ENCODE measurements at regions not wholly inside any gene's neighbourhood (a gene's known extent, or its start where the extent isn't known, plus 50 kb on each side); places are given as distances from the start of the nearest gene placed in this dataset.

DNA sequence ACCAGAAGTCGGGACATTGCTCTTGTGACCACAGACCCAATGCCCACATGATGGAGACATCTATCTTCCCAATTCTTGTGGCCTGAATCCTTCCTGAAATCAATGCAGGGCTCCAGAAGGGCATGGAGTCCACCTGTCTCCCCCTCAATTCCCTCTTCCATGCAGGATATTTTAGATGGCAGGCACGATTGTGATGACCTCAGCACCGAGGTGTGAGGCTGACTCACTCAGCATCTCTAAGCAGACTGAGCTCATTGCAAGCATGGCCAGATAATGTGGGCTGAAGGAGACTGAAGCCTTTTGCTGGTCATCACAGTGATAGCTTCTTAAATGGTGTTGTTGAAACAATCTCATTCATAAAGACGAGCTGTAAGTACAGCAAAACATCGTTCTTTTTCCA lies 374.9 kb upstream of the PODXL start:
- no peaks in the 10 kb centered on the region for H4K20me1 ChIP-seq (ENCODE audit: control insufficient read depth, extremely low read depth, insufficient read depth, low read length)
- H3K36me3 ChIP-seq (ENCODE audit: control insufficient read depth in 2 of 2, extremely low read depth in 1 of 2, insufficient read depth in 2 of 2, low read length in 2 of 2), result no peaks in the 10 kb centered on the region
- dilution Hi-C loops (cut with MboI; ENCODE audit: extremely low pct_ligation_motif_present, low sequenced_read_pairs), result no loop called here
- H3K4me2 ChIP-seq (ENCODE audit: control insufficient read depth, extremely low read depth, insufficient read depth, low read depth, low read length), result no peak overlapping the region
- no peaks in the 10 kb centered on the region for H3K9me3 ChIP-seq (ENCODE audit: control insufficient read depth, low read depth, low read length)
- H3K9me1 ChIP-seq (ENCODE audit: control insufficient read depth, extremely low read depth, insufficient read depth, low read length), result no peaks in the 10 kb centered on the region
- no peak overlapping the region for H3K27ac ChIP-seq (ENCODE audit: control insufficient read depth, insufficient read depth, low read length)
- H3K79me2 ChIP-seq (ENCODE audit: control insufficient read depth, insufficient read depth, low read length), result no peaks in the 10 kb centered on the region
- H3K9ac ChIP-seq (ENCODE audit: control insufficient read depth, extremely low read depth, insufficient read depth, low read length), result no peak overlapping the region
- DNase-seq (ENCODE audit: low read depth, low spot score) (no peak), FAIRE-seq (no peak)
- no peak for TF ChIP-seq EZH2 (IDR thresholded peaks at IDR 0.05; ENCODE audit: low read length)
- TF ChIP-seq, protein P1, sequence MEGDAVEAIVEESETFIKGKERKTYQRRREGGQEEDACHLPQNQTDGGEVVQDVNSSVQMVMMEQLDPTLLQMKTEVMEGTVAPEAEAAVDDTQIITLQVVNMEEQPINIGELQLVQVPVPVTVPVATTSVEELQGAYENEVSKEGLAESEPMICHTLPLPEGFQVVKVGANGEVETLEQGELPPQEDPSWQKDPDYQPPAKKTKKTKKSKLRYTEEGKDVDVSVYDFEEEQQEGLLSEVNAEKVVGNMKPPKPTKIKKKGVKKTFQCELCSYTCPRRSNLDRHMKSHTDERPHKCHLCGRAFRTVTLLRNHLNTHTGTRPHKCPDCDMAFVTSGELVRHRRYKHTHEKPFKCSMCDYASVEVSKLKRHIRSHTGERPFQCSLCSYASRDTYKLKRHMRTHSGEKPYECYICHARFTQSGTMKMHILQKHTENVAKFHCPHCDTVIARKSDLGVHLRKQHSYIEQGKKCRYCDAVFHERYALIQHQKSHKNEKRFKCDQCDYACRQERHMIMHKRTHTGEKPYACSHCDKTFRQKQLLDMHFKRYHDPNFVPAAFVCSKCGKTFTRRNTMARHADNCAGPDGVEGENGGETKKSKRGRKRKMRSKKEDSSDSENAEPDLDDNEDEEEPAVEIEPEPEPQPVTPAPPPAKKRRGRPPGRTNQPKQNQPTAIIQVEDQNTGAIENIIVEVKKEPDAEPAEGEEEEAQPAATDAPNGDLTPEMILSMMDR (optimal IDR thresholded peaks at IDR 0.05 in 1 of 3, IDR thresholded peaks at IDR 0.05 in 1 of 3, conservative IDR thresholded peaks at IDR 0.05 in 1 of 3; ENCODE audit: extremely low read depth in 1 of 3, insufficient read depth in 2 of 3, low read length in 3 of 3), result no peak
- peaks cover 6% of the 10 kb centered on the region for H3K27me3 ChIP-seq (ENCODE audit: control insufficient read depth, extremely low read depth, insufficient read depth, low read length)
- H3K4me3 ChIP-seq (ENCODE audit: control insufficient read depth in 2 of 3, extremely low read depth in 1 of 3, insufficient read depth in 2 of 3, low read depth in 1 of 3, low read length in 3 of 3), result no peak overlapping the region
- no peaks in the 10 kb centered on the region for H3K4me1 ChIP-seq (ENCODE audit: control insufficient read depth, extremely low read depth, insufficient read depth, low read length)
- no peak overlapping the region for H2AFZ ChIP-seq (ENCODE audit: control insufficient read depth, low read length)

DNA sequence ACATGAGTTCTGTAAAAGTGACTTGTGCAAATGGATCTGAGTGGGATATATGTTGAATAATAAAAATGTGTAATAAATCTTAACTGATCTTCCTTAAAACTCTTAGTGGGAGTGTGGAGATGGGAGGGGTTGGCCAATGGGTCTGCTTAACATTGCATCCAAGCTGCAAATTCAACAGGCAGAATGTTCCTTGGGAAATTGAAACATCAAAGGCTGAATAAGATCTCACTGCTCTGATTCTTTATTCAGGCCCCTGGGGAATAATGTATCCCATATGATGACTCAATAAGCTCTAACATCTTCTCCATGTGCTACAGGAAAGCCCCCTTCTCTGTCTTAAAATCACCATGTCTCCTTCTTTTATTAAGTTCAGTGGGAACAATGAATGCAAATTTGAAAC lies 373.2 kb upstream of the PODXL start:
- H3K9ac ChIP-seq (ENCODE audit: control insufficient read depth, extremely low read depth, insufficient read depth, low read length), result no peak overlapping the region
- DNase-seq (ENCODE audit: low read depth, low spot score) (no peak), FAIRE-seq (no peak)
- H3K79me2 ChIP-seq (ENCODE audit: control insufficient read depth, insufficient read depth, low read length), result no peaks in the 10 kb centered on the region
- dilution Hi-C loops (cut with MboI; ENCODE audit: extremely low pct_ligation_motif_present, low sequenced_read_pairs), result no loop called here
- H3K36me3 ChIP-seq (ENCODE audit: control insufficient read depth in 2 of 2, extremely low read depth in 1 of 2, insufficient read depth in 2 of 2, low read length in 2 of 2), result no peaks in the 10 kb centered on the region
- H3K27me3 ChIP-seq (ENCODE audit: control insufficient read depth, extremely low read depth, insufficient read depth, low read length), result peaks cover 6% of the 10 kb centered on the region
- no peaks in the 10 kb centered on the region for H3K9me3 ChIP-seq (ENCODE audit: control insufficient read depth, low read depth, low read length)
- H3K4me2 ChIP-seq (ENCODE audit: control insufficient read depth, extremely low read depth, insufficient read depth, low read depth, low read length), result no peak overlapping the region
- H3K27ac ChIP-seq (ENCODE audit: control insufficient read depth, insufficient read depth, low read length), result no peak overlapping the region
- TF ChIP-seq, protein P1 (optimal IDR thresholded peaks at IDR 0.05 in 1 of 3, IDR thresholded peaks at IDR 0.05 in 1 of 3, conservative IDR thresholded peaks at IDR 0.05 in 1 of 3; ENCODE audit: extremely low read depth in 1 of 3, insufficient read depth in 2 of 3, low read length in 3 of 3), result no peak
- TF ChIP-seq EZH2 (IDR thresholded peaks at IDR 0.05; ENCODE audit: low read length), result no peak
- no peaks in the 10 kb centered on the region for H4K20me1 ChIP-seq (ENCODE audit: control insufficient read depth, extremely low read depth, insufficient read depth, low read length)
- H3K9me1 ChIP-seq (ENCODE audit: control insufficient read depth, extremely low read depth, insufficient read depth, low read length), result no peaks in the 10 kb centered on the region
- H3K4me1 ChIP-seq (ENCODE audit: control insufficient read depth, extremely low read depth, insufficient read depth, low read length), result no peaks in the 10 kb centered on the region
- no peak overlapping the region for H2AFZ ChIP-seq (ENCODE audit: control insufficient read depth, low read length)
- no peak overlapping the region for H3K4me3 ChIP-seq (ENCODE audit: control insufficient read depth in 2 of 3, extremely low read depth in 1 of 3, insufficient read depth in 2 of 3, low read depth in 1 of 3, low read length in 3 of 3)
